Tibial nerve (tissue), 4 donors: ENCODE measurements at regions not wholly inside any gene's neighbourhood (a gene's known extent, or its start where the extent isn't known, plus 50 kb on each side); places are given as distances from the start of the nearest gene placed in this dataset.

Experiments used
- EP300 ChIP-seq, 2 donors: sonication (generic); formaldehyde crosslinking; IDR thresholded peaks; one replicate each; pipeline ENCODE4 v1.6.1; 2017; ENCODE audit warnings: antibody characterized with exemption in 2 of 2, mild to moderate bottlenecking in 1 of 2
- TF ChIP-seq, protein P1 (sequence below), 5 experiments: fragments of 200-600 bp in 3 of 5; fragments of 450-650 bp in 2 of 5; sonication (generic) in 3 of 5; IDR thresholded peaks; one replicate each; pipeline ENCODE4 v1.5.1; 2016 to 2019; ENCODE audit warnings: antibody characterized with exemption in 5 of 5, mild to moderate bottlenecking in 3 of 5, moderate library complexity in 2 of 5

DNA sequence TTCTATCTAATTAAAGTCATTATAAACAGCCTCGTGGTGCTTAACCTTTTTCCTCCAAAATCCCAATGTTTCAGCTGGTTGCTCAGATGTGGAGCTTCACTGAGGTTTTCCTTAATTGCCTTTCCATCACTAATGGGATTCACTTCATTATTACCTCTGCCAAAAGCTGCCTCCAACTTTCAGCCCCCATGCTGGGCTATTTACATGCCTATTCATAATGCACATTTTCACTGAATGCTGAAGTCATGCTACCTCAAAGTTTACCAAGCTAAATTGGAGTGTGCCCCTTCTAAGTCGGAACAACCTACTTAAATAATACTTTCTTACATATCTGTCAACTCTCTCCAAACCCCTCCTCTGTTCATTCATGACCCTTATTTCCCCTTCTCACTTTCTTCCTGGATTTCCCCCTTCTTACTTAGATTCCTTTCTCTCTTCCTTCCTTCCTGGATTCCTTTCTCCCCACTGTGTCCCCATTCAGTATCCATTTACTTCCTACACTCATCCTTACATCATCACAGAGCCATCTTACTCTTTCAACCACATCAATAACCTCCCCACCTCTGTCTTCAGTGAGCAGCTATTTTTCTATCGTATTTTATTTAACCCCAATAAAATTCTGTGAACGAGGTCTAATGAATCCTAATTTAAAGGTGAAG lies 887.3 kb upstream of the TENM4 start:
- TF ChIP-seq, protein P1, sequence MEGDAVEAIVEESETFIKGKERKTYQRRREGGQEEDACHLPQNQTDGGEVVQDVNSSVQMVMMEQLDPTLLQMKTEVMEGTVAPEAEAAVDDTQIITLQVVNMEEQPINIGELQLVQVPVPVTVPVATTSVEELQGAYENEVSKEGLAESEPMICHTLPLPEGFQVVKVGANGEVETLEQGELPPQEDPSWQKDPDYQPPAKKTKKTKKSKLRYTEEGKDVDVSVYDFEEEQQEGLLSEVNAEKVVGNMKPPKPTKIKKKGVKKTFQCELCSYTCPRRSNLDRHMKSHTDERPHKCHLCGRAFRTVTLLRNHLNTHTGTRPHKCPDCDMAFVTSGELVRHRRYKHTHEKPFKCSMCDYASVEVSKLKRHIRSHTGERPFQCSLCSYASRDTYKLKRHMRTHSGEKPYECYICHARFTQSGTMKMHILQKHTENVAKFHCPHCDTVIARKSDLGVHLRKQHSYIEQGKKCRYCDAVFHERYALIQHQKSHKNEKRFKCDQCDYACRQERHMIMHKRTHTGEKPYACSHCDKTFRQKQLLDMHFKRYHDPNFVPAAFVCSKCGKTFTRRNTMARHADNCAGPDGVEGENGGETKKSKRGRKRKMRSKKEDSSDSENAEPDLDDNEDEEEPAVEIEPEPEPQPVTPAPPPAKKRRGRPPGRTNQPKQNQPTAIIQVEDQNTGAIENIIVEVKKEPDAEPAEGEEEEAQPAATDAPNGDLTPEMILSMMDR (IDR thresholded peaks at IDR 0.05) = no peak
- TF ChIP-seq EP300 (IDR thresholded peaks at IDR 0.05) = no peak
